Fibroblast of villous mesenchyme (primary cell): ENCODE measurements at regions not wholly inside any gene's neighbourhood (a gene's known extent, or its start where the extent isn't known, plus 50 kb on each side); places are given as distances from the start of the nearest gene placed in this dataset.
"Not testable (repeated sequence)": the region's sequence is repeated elsewhere in the genome, so short reads cannot be mapped to it uniquely, and the experiment has no call there.

Experiments
- DNase-seq: peaks from one replicate; pipeline ENCODE4 v3.0.0-alpha.2; 2010; ENCODE audit warnings: low read depth
- H3K4me3 ChIP-seq: 2 replicates; pipeline ENCODE4 v1.5.1; 2011; ENCODE audit warnings: low read depth, mild to moderate bottlenecking, low read length
- TF ChIP-seq, protein P1 (sequence below): IDR thresholded peaks from 2 replicates; pipeline ENCODE4 v1.5.1; 2012; ENCODE audit warnings: low read depth, mild to moderate bottlenecking, low read length; ENCODE audit not compliant: insufficient read depth

DNA sequence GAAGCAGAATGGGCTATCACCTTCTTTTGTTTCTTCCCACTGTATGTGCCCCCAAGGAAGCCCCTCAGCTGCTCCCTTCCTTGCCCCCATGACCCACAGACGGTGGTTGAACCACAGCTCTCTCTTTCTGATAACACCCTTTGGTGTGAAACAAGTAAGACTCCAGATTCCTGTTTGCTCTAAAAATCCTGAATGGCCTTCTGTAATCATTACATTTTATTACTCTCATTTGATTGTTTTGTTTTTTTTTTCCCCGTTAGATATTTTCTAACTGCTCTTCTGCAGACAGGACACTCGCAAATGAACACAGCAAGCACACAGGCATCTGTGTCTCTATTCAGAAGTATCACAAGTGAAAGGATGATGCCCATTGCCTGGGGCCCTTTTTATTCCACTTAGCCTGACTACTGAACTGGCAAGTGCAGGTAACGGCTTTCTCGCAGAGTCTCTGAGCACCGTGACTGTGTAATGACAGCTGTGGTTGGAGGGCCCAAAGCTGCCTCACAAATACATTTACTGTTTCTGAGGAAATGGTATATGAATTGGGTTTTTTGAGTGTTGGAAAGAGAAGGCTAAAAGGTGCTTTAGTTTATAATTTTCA lies 59.3 kb downstream of the OXGR1 start:
- DNase-seq: no peak
- TF ChIP-seq, protein P1, sequence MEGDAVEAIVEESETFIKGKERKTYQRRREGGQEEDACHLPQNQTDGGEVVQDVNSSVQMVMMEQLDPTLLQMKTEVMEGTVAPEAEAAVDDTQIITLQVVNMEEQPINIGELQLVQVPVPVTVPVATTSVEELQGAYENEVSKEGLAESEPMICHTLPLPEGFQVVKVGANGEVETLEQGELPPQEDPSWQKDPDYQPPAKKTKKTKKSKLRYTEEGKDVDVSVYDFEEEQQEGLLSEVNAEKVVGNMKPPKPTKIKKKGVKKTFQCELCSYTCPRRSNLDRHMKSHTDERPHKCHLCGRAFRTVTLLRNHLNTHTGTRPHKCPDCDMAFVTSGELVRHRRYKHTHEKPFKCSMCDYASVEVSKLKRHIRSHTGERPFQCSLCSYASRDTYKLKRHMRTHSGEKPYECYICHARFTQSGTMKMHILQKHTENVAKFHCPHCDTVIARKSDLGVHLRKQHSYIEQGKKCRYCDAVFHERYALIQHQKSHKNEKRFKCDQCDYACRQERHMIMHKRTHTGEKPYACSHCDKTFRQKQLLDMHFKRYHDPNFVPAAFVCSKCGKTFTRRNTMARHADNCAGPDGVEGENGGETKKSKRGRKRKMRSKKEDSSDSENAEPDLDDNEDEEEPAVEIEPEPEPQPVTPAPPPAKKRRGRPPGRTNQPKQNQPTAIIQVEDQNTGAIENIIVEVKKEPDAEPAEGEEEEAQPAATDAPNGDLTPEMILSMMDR: no peak
- H3K4me3 ChIP-seq: no peak overlapping the region

DNA sequence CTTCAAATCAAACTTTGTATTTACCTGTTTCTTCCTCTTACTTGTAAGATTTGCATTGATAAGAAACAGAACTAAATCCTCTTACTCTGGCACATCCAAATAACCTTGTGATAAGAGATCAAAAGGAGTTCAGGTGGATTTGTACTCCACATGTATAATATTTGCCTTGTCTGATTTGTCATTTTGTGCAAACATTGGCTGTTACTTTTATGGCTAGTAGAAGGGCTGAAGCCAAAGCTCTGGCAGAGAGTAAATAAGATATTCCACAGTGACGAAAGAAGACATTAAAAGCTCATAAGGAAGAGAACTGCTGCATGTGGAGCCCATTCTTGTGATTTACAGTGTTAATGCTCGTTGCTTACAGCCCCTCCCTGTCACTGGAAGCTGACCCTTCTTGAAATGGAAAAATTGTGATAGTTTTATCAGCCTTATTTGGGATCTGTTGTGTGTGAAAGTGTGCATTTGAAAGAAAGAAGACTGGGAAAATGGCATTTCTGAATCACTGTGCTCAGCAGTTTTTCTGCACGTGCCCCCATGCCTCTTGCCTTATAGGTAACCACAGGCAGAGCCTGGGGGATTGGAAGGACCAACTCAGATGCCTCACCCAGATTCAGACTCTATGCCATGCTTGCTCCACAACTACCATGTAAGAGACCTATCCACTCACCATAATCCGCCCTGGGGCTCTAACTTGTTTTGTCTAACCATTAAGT lies 68.2 kb downstream of the OXGR1 start:
- TF ChIP-seq, protein P1: no peak
- H3K4me3 ChIP-seq: no peak overlapping the region
- no peak for DNase-seq

DNA sequence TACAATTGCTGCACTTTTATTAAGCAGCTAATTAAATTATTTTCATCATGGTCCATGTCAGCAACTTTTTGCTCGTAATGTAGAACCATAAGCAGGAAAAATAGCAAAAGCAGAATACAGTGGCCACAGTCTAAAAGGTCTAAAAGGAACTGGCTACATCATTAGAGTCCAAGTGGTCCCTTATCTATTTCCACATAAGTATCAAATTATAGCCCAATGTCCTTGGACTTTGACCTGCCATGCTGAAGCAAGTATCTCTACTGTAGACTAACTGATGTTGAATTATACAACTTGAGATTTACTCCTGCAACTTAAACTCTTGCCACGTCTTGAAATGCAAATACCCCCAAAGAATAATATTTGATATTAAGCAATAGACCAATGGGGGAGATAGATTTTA lies 68.8 kb downstream of the OXGR1 start:
- no peak overlapping the region for H3K4me3 ChIP-seq
- TF ChIP-seq, protein P1: no peak
- DNase-seq: no peak

DNA sequence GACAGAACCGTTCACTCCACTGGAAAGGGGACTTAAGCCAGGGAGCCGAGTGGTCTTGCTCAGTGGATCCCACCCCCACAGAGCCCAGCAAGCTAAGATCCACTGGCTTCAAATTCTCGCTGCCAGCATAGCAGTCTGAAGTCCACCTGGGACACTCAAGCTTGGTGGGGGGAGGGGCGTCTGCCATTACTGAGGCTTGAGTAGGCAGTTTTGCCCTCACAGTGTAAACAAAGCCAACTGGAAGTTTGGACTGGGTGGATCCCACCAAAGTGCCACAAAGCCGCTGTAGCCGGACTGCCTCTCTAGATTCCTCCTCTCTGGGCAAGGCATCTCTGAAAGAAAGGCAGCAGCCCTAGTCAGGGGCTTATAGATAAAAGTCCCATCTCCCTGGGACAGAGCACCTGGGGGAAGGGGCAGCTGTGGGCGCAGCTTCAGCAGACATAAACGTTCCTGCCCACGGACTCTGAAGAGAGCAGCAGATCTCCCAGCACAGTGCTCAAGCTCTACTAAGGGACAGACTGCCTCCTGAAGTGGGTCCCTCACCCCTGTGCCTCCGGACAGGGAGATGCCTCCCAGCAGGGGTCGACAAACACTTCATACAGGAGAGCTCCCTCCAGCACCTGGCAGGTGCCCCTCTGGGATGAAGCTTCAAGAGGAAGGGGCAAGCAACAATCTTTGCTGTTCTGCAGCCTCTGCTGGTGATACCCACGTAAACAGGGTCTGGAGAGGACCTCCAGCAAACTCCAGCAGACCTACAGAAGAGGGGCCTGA lies 75.2 kb downstream of the OXGR1 start:
- not testable (repeated sequence) for DNase-seq, H3K4me3 ChIP-seq

DNA sequence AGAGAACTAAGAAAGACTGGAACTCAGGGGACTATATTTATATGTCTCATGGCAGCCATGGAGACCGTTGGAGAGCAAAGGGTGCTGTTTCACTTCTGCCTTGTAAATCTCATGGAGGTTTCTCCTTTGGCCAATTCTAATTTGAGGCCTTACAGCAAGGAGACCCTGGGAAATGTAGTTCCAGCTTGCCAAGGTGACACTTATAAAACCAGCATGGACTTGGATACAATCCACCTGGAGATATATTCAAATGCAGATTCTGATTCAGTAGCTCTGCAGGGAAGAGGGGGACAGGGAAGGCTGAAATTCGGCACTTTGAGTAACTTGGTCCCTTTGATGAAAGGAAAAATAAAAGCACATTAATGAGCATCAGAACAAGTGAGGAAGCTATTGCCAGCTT lies 90.0 kb downstream of the OXGR1 start:
- TF ChIP-seq, protein P1: no peak
- no peak for DNase-seq
- H3K4me3 ChIP-seq: no peak overlapping the region

DNA sequence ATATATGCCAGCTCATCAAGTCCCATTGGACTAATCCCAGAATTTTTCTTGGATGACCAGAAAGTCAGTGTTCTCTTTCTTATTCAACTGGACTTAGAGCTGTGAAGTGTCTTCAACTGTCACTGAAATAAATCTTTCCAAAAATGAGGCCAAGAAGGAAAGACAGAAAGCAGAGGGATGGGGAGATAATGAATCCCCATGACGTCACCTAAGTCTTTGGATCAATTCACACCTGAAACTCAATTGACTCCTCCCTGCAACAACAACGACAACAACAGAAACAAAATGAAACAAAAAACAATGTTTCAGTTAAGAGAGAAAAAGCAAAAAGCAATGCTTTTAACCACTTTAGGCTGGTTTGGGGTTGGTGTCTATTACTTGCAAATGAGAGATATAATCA lies 91.2 kb downstream of the OXGR1 start:
- no peak overlapping the region for H3K4me3 ChIP-seq
- DNase-seq: no peak
- TF ChIP-seq, protein P1: no peak

DNA sequence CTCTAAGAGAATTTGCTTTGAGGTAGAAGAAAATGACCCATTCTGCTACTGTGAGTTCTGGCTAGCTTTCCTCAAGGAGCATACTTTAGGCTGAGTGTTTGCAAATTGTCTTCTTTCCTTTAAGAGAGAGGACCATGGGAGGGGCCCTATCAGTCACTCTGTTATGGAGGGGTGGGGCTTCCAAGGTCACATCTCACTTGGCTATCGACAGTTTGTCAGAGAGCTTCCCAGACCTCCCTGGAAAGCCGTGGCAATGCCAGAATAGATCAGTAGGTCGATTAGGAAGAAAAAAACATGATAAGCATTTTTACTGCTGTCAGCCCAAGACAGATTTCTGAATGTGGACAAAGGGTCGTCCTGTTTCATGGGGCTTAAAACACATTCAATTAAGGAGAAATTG lies 93.3 kb downstream of the OXGR1 start:
- TF ChIP-seq, protein P1: no peak
- no peak for DNase-seq
- H3K4me3 ChIP-seq: no peak overlapping the region
